Naive thymus-derived CD4-positive, alpha-beta T cell (primary cell): ENCODE measurements at regions not wholly inside any gene's neighbourhood (a gene's known extent, or its start where the extent isn't known, plus 50 kb on each side); places are given as distances from the start of the nearest gene placed in this dataset.
"Not testable (repeated sequence)": the region's sequence is repeated elsewhere in the genome, so short reads cannot be mapped to it uniquely, and the experiment has no call there.

Source experiments
- ATAC-seq: fragments of 150-1000 bp; cut with Tn5 transposase; 2 replicates; pipeline ENCODE4 v1.10.0; 2021; ENCODE audit warnings: mild to moderate bottlenecking, moderate library complexity
- CTCF ChIA-PET: fragments of 350-600 bp; sonication (Branson Sonifier 250); formaldehyde crosslinking; loops from one replicate; lab custom pipeline; 2021; ENCODE audit warnings: antibody characterized with exemption; lab: Charles Lee
- POLR2A ChIA-PET: fragments of 350-600 bp; sonication (Branson Sonifier 250); formaldehyde crosslinking; loops from one replicate; lab custom pipeline; 2021; ENCODE audit warnings: antibody characterized with exemption, inconsistent platforms; lab: Charles Lee
- DNase-seq, 9 donors: peaks; one replicate each; pipeline versions ENCODE4 v3.0.0 to v3.0.0-alpha.2; 2020 to 2022; ENCODE audit warnings: mixed read lengths in 1 of 9
- H3K27ac ChIP-seq: one replicate; pipeline ENCODE4 v1.7.0; 2013; ENCODE audit warnings: mild to moderate bottlenecking, low read depth, low read length, moderate library complexity
- H3K27me3 ChIP-seq, 2 donors: one replicate each; pipeline ENCODE4 v1.7.0; 2013; ENCODE audit warnings: low read length in 2 of 2, mild to moderate bottlenecking in 2 of 2, moderate library complexity in 2 of 2; ENCODE audit not compliant: control insufficient read depth in 2 of 2, insufficient read depth in 2 of 2
- H3K36me3 ChIP-seq, 3 experiments: 1 replicate in 2 of 3; 2 replicates in 1 of 3; pipeline ENCODE4 v1.7.0; 2013; ENCODE audit warnings: low read length in 3 of 3, mild to moderate bottlenecking in 3 of 3, moderate library complexity in 1 of 3; ENCODE audit not compliant: insufficient read depth in 3 of 3, control insufficient read depth in 2 of 3
- H3K4me1 ChIP-seq, 2 donors: one replicate each; pipeline ENCODE4 v1.7.0; 2013; ENCODE audit warnings: low read length in 2 of 2, mild to moderate bottlenecking in 2 of 2, moderate library complexity in 1 of 2; ENCODE audit not compliant: control insufficient read depth in 2 of 2, insufficient read depth in 2 of 2
- H3K4me3 ChIP-seq: 2 replicates; pipeline ENCODE4 v1.7.0; 2013; ENCODE audit warnings: mild to moderate bottlenecking, low read length
- H3K9me3 ChIP-seq, 3 experiments: 1 replicate in 2 of 3; 2 replicates in 1 of 3; pipeline ENCODE4 v1.7.0; 2013; ENCODE audit warnings: low read length in 3 of 3; ENCODE audit not compliant: control insufficient read depth in 2 of 3
- H3K27ac Mint-ChIP-seq, 9 donors: one replicate each; pipeline ENCODE4 v1.8.0; 2020 to 2022; ENCODE audit warnings: mixed read lengths in 9 of 9, mild to moderate bottlenecking in 8 of 9, moderate library complexity in 5 of 9, inconsistent platforms in 2 of 9
- H3K27me3 Mint-ChIP-seq, 5 donors: one replicate each; pipeline ENCODE4 v1.8.0; 2021 to 2022; ENCODE audit warnings: mixed read lengths in 5 of 5, mild to moderate bottlenecking in 1 of 5
- H3K36me3 Mint-ChIP-seq, 5 donors: one replicate each; pipeline ENCODE4 v1.8.0; 2020 to 2022; ENCODE audit warnings: mixed read lengths in 5 of 5, mild to moderate bottlenecking in 3 of 5, inconsistent platforms in 1 of 5
- H3K4me1 Mint-ChIP-seq, 7 donors: one replicate each; pipeline ENCODE4 v1.8.0; 2020 to 2022; ENCODE audit warnings: mixed read lengths in 7 of 7, mild to moderate bottlenecking in 3 of 7, inconsistent platforms in 1 of 7
- H3K4me3 Mint-ChIP-seq, 10 donors: one replicate each; pipeline ENCODE4 v1.8.0; 2020 to 2022; ENCODE audit warnings: mild to moderate bottlenecking in 10 of 10, mixed read lengths in 10 of 10, moderate library complexity in 6 of 10, inconsistent platforms in 2 of 10
- H3K9me3 Mint-ChIP-seq, 11 donors: one replicate each; pipeline ENCODE4 v1.8.0; 2020 to 2022; ENCODE audit warnings: mixed read lengths in 11 of 11, mild to moderate bottlenecking in 4 of 11, inconsistent platforms in 1 of 11, moderate library complexity in 1 of 11
- intact Hi-C, 2 donors: fragments of 100-400 bp; cut with micrococcal nuclease; formaldehyde crosslinking; loops; one replicate each; pipeline ENCODE4 v1.15.1; 2023

- no peaks in the 10 kb centered on the region for H3K4me1 Mint-ChIP-seq
- no peaks in the 10 kb centered on the region for H3K36me3 ChIP-seq
- H3K27ac ChIP-seq = no peak overlapping the region
- CTCF ChIA-PET = no interaction called here
- no peaks in the 10 kb centered on the region for H3K36me3 Mint-ChIP-seq
- DNase-seq (no peak), ATAC-seq (no peak)
- intact Hi-C loops = no loop called here
- H3K27me3 Mint-ChIP-seq = no peaks in the 10 kb centered on the region
- H3K9me3 ChIP-seq = peaks cover 0 to 5% (median 0%) of the 10 kb centered on the region in 3 experiments
- H3K4me1 ChIP-seq = no peaks in the 10 kb centered on the region
- H3K27me3 ChIP-seq = no peaks in the 10 kb centered on the region
- H3K4me3 Mint-ChIP-seq = no peak overlapping the region
- POLR2A ChIA-PET = no interaction called here
- peak overlapping the region; percentile 16 for H3K4me3 ChIP-seq
- peaks cover 2 to 33% (median 10%) of the 10 kb centered on the region in 11 donors for H3K9me3 Mint-ChIP-seq
- H3K27ac Mint-ChIP-seq = no peak overlapping the region
Observed at GRCh38 chr16:64077242-64077641, 1044.6 kb downstream of the CDH11 start.

GRCh38 chr16:64074706-64075105, 1047.2 kb downstream of the CDH11 start:
- CTCF ChIA-PET = no interaction called here
- Histone ChIP-seq H3K27me3 (no peaks in the 10 kb centered on the region), H3K4me3 (no peak overlapping the region), H3K4me1 (no peaks in the 10 kb centered on the region), H3K36me3 (no peaks in the 10 kb centered on the region), H3K9me3 (peaks cover 0 to 5% (median 0%) of the 10 kb centered on the region in 3 experiments), H3K27ac (no peak overlapping the region)
- Mint-ChIP-seq H3K27me3 (no peaks in the 10 kb centered on the region), H3K9me3 (peaks cover 3 to 46% (median 14%) of the 10 kb centered on the region in 11 donors), H3K4me1 (no peaks in the 10 kb centered on the region), H3K36me3 (no peaks in the 10 kb centered on the region), H3K4me3 (no peak overlapping the region), H3K27ac (no peak overlapping the region)
- DNase-seq (no peak), ATAC-seq (no peak)
- intact Hi-C loops = no loop called here
- POLR2A ChIA-PET = no interaction called here

- H3K4me3 ChIP-seq, H3K27ac Mint-ChIP-seq, H3K4me1 Mint-ChIP-seq, H3K9me3 ChIP-seq, H3K4me1 ChIP-seq, intact Hi-C loops, POLR2A ChIA-PET, CTCF ChIA-PET, H3K27ac ChIP-seq, H3K27me3 ChIP-seq, H3K4me3 Mint-ChIP-seq, H3K27me3 Mint-ChIP-seq, H3K36me3 Mint-ChIP-seq, H3K36me3 ChIP-seq, ATAC-seq, DNase-seq: not testable (repeated sequence)
- H3K9me3 Mint-ChIP-seq = peaks cover 3 to 39% (median 16%) of the 10 kb centered on the region in 11 donors
Observed at GRCh38 chr16:64072131-64072730, 1049.6 kb downstream of the CDH11 start.

GRCh38 chr16:64065523-64065922, 1056.3 kb downstream of the CDH11 start:
- intact Hi-C loops = no loop called here
- Mint-ChIP-seq H3K27ac (no peak overlapping the region), H3K4me3 (no peak overlapping the region), H3K4me1 (no peaks in the 10 kb centered on the region), H3K36me3 (no peaks in the 10 kb centered on the region), H3K9me3 (peaks cover 3 to 28% (median 13%) of the 10 kb centered on the region in 11 donors), H3K27me3 (no peaks in the 10 kb centered on the region)
- no peaks in the 10 kb centered on the region for H3K9me3 ChIP-seq
- H3K27me3 ChIP-seq = no peaks in the 10 kb centered on the region
- H3K36me3 ChIP-seq = no peaks in the 10 kb centered on the region
- POLR2A ChIA-PET = no interaction called here
- CTCF ChIA-PET = no interaction called here
- no peak overlapping the region for H3K27ac ChIP-seq
- no peak for ATAC-seq
- H3K4me1 ChIP-seq = no peaks in the 10 kb centered on the region
- H3K4me3 ChIP-seq = no peak overlapping the region
- no peak for DNase-seq

GRCh38 chr16:64061621-64062020, 1060.2 kb downstream of the CDH11 start:
- H3K4me1 Mint-ChIP-seq = no peaks in the 10 kb centered on the region
- no peak for ATAC-seq
- intact Hi-C loops = no loop called here
- Histone ChIP-seq H3K9me3 (peaks cover 0 to 3% (median 0%) of the 10 kb centered on the region in 3 experiments), H3K36me3 (no peaks in the 10 kb centered on the region), H3K4me1 (no peaks in the 10 kb centered on the region), H3K27ac (no peak overlapping the region), H3K4me3 (no peak overlapping the region), H3K27me3 (no peaks in the 10 kb centered on the region)
- CTCF ChIA-PET = no interaction called here
- H3K9me3 Mint-ChIP-seq = peaks cover 0 to 31% (median 11%) of the 10 kb centered on the region in 11 donors
- POLR2A ChIA-PET = no interaction called here
- H3K27ac Mint-ChIP-seq = no peak overlapping the region
- H3K27me3 Mint-ChIP-seq = no peaks in the 10 kb centered on the region
- H3K4me3 Mint-ChIP-seq = no peak overlapping the region
- no peaks in the 10 kb centered on the region for H3K36me3 Mint-ChIP-seq
- no peak for DNase-seq

GRCh38 chr16:64060631-64061030, 1061.2 kb downstream of the CDH11 start:
- no peak for DNase-seq
- POLR2A ChIA-PET = no interaction called here
- H3K36me3 ChIP-seq = no peaks in the 10 kb centered on the region
- ATAC-seq = no peak
- Mint-ChIP-seq H3K9me3 (peaks cover 0 to 26% (median 11%) of the 10 kb centered on the region in 11 donors), H3K27ac (no peak overlapping the region), H3K4me3 (no peak overlapping the region), H3K36me3 (no peaks in the 10 kb centered on the region), H3K4me1 (no peaks in the 10 kb centered on the region), H3K27me3 (no peaks in the 10 kb centered on the region)
- no peak overlapping the region for H3K4me3 ChIP-seq
- CTCF ChIA-PET = no interaction called here
- no peaks in the 10 kb centered on the region for H3K4me1 ChIP-seq
- H3K9me3 ChIP-seq = peaks cover 0 to 3% (median 0%) of the 10 kb centered on the region in 3 experiments
- H3K27ac ChIP-seq = no peak overlapping the region
- intact Hi-C loops = no loop called here
- H3K27me3 ChIP-seq = no peaks in the 10 kb centered on the region

- ChIA-PET POLR2A (no interaction called here), CTCF (no interaction called here)
- no peaks in the 10 kb centered on the region for H3K4me1 ChIP-seq
- H3K27me3 ChIP-seq = no peaks in the 10 kb centered on the region
- no peak overlapping the region for H3K27ac ChIP-seq
- H3K9me3 ChIP-seq = peaks cover 0 to 3% (median 0%) of the 10 kb centered on the region in 3 experiments
- no peak for DNase-seq
- Mint-ChIP-seq H3K27me3 (no peaks in the 10 kb centered on the region), H3K36me3 (no peaks in the 10 kb centered on the region), H3K4me1 (no peaks in the 10 kb centered on the region), H3K27ac (no peak overlapping the region), H3K9me3 (peaks cover 0 to 28% (median 9%) of the 10 kb centered on the region in 11 donors), H3K4me3 (no peak overlapping the region)
- ATAC-seq = no peak
- H3K36me3 ChIP-seq = no peaks in the 10 kb centered on the region
- intact Hi-C loops = no loop called here
- no peak overlapping the region for H3K4me3 ChIP-seq
Observed at GRCh38 chr16:64058685-64059084, 1063.2 kb downstream of the CDH11 start.
